GM12891 (cell line): ENCODE measurements at regions not wholly inside any gene's neighbourhood (a gene's known extent, or its start where the extent isn't known, plus 50 kb on each side); places are given as distances from the start of the nearest gene placed in this dataset.
"Not testable (repeated sequence)": the region's sequence is repeated elsewhere in the genome, so short reads cannot be mapped to it uniquely, and the experiment has no call there.

Experiments used
- DNase-seq: peaks from one replicate; pipeline ENCODE4 v3.0.0; 2011; ENCODE audit warnings: low spot score; ENCODE audit not compliant: insufficient read length
- FAIRE-seq: peaks from 2 replicates; lab custom pipeline; 2011; peaks lifted over from hg19 to GRCh38; lab: Jason Lieb, UNC
- PAX5 ChIP-seq: IDR thresholded peaks from 2 replicates; pipeline ENCODE4 v1.6.1; 2011; ENCODE audit warnings: low read length, moderate library complexity, mild to moderate bottlenecking; ENCODE audit not compliant: insufficient read depth, severe bottlenecking
- POLR2A ChIP-seq: IDR thresholded peaks from 2 replicates; pipeline ENCODE4 v1.6.1; 2011; ENCODE audit warnings: low read depth, low read length, control low read depth
- POLR2AphosphoS5 ChIP-seq: IDR thresholded peaks from 2 replicates; pipeline ENCODE4 v1.6.1; 2011; ENCODE audit warnings: low read depth, low read length, control low read depth
- POU2F2 ChIP-seq: IDR thresholded peaks from 2 replicates; pipeline ENCODE4 v1.6.1; 2011; ENCODE audit warnings: low read depth, mild to moderate bottlenecking, control low read depth, low read length, moderate library complexity
- SPI1 ChIP-seq: IDR thresholded peaks from 2 replicates; pipeline ENCODE4 v1.6.1; 2011; ENCODE audit warnings: low read depth, low read length, control low read depth
- TAF1 ChIP-seq: IDR thresholded peaks from 2 replicates; pipeline ENCODE4 v1.6.1; 2011; ENCODE audit warnings: low read depth, low read length, control low read depth

DNA sequence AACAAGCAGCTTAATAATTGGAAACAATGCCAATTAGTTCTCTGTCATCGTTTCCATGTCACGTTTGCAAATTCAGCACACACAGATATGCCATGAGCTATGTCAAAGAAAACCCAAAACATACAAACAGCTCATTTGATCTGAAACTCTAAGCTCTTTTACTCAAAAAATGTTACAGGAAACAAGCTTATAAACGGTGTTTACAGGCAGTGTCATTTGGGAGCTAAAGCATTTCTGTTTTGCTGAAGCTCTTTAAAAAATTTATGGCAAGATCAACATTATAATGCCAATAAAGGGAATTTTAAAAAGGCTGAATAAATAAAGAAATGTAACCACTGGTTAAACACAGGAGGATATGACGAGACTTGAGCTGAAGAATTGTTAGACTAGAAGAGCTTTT lies 94.0 kb upstream of the HS3ST2 start:
- DNase-seq (no peak), FAIRE-seq (no peak)
- TF ChIP-seq SPI1 (no peak), POU2F2 (no peak), TAF1 (no peak), POLR2A (no peak), POLR2AphosphoS5 (no peak), PAX5 (no peak)

DNA sequence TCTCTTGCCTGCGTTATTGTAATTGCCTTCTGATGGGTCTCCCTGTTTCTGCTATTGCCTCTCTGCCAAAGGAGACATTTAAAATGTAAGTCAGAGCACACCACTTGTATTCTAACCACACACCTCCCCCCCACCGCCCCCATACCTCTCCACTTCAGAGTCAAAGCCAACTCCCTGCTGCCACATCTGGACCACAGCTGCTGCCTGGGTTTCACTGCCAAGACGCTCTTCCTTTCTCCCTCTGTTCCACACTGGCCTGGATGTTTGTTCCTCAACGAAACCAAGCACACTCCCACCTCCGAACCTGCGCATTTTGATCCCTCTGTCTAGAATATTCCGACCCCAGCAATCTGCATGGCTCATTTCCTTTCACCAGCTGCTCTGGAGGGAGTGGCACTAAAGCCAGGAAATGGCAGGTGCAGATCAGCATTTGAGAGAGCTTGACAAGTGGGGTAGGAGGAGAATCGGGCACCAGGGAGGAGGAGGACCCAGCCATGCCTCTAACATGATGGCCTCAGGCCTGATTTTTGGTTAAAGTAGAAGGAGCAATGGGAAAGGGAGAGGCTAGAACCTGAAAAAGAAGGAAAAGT lies 92.4 kb upstream of the HS3ST2 start:
- FAIRE-seq: no peak
- TF ChIP-seq PAX5: no peak
- DNase-seq: no peak

DNA sequence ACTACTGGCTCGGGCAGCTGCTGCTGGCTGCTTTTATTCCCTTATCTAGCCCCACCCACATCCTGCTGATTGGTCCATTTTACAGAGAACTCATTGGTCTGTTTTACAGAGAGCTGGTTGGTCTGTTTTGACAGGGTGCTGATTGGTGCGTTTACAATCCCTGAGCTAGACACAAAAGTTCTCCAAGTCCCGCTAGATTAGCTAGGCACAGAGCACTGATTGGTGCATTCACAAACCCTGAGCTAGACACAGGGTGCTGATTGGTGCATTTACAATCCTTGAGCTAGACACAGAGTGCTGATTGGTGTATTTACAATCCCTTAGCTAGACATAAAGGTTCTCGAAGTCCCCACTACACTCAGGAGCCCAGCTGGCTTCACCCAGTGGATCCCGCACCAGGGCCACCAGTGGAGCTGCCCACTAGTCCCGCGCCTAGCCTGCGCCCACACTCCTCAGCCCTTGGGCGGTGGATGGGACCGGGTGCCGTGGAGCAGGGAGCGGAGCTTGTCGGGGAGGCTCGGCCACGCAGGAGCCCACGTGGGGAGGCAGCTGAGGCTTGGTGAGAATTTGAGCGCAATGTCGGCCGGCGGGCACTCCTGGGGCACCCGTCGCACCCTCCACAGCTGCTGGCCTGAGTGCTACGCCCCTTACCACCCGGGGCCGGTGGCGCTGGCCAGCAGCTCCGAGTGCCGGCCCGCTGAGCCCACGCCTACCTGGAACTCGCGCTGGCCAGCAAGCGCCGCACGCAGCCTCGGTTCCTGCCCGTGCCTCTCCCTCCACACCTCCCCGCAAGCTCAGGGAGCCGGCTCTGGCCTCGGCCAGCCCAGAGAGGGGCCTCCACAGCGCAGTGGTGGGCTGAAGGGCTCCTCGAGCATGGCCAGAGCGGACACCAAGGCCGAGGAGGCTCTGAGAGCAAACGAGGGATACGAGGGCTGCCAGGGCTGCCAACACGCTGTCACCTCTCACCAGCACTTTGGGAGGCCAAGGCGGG lies 91.1 kb upstream of the HS3ST2 start:
- not testable (repeated sequence) for FAIRE-seq

DNA sequence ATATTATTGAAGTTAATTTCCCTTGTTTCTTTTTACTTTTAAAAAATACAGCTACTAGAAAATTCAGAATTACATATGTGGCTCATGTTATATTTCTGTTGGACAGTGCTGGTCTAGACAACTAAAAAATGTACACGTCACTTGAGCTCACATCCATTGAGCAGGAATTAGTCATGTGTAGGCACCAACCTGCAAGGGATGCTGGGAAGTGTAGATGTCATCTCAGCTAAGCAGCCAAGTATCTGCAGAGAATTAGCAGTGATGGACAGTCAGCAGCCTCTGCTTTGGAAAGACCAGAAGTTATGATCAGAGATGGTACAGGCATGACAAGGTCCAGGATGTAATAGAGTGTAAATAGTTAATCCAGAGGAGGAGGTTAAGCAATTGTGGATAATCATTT lies 87.1 kb upstream of the HS3ST2 start:
- TF ChIP-seq POLR2A (no peak), POU2F2 (no peak), POLR2AphosphoS5 (no peak), TAF1 (no peak), PAX5 (no peak), SPI1 (no peak)
- FAIRE-seq (no peak), DNase-seq (no peak)

More for the DNA sequence above, 91.1 kb upstream of the HS3ST2 start:
- DNase-seq: not testable (repeated sequence)

DNA sequence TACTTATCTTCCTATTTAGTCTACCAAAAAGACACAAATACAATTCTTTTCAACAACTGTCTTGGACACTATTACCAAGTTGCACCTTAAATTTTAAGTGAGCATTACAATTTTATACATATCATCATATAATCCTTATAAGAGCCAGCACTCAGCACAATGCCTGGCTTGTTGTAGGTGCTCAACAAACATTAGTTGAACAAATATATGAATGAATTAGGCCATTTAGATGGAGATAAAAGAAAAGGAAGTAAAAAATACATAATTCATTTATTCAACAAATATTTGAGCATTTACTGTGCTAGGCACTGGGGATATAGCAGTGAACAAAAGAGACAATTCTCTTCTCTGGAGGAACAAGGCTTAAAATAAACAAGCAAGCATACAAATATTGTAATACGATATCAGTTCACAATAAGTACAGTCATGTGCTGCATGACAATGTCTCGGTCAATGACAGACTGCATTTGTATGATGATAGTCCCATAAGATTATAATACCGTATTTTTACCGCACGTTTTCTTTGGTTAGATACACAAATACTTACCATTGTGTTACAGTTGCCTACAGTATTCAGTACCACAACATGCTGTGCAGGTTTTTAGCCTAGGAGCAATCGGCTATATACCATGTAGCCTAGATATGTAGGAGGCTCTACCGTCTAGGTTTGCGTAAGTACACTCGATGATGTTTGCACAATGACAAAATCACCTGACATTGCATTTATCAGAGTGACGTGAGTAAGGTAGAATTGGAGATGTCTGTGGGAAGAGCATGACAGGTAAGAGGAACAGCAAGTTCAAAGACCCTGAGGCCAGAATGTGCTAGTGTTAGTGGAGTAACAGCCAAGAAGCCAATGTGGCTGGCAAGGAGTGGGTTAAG lies 86.4 kb upstream of the HS3ST2 start:
- no peak for TF ChIP-seq PAX5
- TF ChIP-seq POLR2AphosphoS5: no peak
- no peak for TF ChIP-seq POU2F2
- no peak for TF ChIP-seq SPI1
- no peak for TF ChIP-seq POLR2A
- no peak for TF ChIP-seq TAF1
- DNase-seq: no peak
- no peak for FAIRE-seq

DNA sequence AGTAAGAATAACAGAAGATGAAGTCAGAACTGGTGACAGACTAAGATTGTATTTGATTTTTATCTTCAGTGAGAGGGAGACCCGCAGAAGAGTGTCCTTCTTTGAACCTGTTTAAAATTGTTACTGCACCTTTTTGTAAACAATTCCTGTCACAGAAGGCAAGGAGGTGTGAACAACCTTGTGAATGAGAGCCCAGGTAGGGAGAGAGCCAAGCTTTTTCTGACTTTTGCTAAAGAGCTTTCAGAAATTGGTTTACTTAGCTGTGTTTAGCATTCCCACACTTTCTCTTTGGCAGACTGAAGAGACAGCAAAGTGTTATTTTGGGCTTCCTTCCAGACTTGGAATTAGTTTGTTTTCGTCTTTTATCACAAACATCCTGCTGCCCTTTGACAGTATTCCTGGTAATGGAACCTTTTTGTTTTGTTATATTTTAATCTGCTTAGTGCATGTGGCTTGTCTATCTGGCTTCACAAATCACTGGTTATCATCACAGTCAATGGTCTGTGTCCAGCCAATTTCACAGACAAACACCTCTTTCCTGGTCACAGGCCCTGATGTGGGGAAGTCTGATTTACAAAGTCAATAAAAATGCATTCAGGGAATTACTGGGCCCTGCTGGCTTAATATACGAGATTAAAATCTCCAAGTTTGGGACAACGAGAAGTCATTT lies 85.7 kb upstream of the HS3ST2 start:
- no peak for DNase-seq
- FAIRE-seq: no peak

DNA sequence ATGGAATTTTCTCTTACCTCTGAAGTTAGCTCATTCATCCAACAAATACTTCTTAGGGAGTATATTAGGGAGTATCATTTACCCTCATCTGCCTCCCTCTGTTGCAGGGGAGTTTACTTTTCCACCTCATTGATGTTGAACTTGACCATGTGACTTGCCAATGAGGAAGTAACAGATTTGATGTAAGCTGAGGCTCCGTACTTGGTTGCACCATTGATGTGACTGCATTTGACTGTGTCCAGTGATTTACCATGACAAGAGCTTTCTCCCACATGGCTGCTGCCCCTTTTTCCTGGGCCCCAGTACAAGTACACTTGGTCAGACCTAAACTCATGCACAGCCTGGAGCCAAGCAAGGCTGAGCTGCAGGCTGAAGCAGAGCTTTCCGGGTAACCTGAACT lies 81.6 kb upstream of the HS3ST2 start:
- TF ChIP-seq POU2F2 (no peak), POLR2A (no peak), SPI1 (no peak)
- no peak for DNase-seq
- FAIRE-seq: no peak

More for the DNA sequence above, 85.7 kb upstream of the HS3ST2 start:
- no peak for TF ChIP-seq POU2F2
- no peak for TF ChIP-seq SPI1
- TF ChIP-seq POLR2AphosphoS5: no peak
- TF ChIP-seq PAX5: no peak
- no peak for TF ChIP-seq TAF1

DNA sequence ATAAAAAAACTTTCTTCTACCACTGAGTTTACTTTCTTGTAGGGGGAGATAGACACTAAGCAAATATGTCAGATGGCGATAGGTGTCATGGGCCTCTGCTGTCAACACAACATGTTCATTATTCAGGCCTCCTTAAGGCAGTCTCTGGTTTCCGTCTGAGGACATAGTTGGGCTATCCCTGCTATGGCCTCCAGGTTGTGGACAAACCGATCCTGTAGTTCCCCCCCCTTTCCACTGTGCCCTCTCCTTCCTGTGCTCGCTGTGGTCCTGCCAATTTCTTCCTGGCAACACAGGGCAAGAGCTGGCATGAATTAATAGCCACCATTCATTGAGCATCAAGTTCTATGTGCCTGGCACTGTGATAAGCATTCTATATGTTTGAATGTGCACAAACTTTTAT lies 81.0 kb upstream of the HS3ST2 start:
- FAIRE-seq: no peak
- TF ChIP-seq PAX5: no peak
- TF ChIP-seq POLR2A: no peak
- no peak for TF ChIP-seq POU2F2
- no peak for DNase-seq

DNA sequence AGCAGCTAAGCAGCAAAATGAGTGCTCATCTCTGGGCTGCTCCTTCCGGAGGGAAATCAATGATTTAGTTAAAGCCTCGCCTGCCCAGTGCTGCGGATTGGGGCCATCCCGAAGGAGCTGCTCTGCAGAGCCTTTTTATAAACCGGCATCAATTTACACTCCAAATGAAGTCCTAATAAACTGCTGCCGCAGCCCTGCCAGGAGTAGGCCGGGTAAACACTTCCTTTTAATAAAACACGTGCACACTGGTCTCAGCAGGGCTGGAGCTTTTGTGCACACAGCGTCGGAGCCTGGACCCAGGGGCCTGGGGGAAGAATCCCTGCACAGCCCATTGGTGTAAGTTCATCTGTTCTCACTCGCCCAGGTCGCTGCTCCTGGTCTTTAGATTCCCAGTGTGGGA lies 79.6 kb upstream of the HS3ST2 start:
- DNase-seq (no peak), FAIRE-seq (no peak)
- no peak for TF ChIP-seq SPI1
- TF ChIP-seq POU2F2: no peak
- no peak for TF ChIP-seq POLR2A
- no peak for TF ChIP-seq PAX5
- no peak for TF ChIP-seq POLR2AphosphoS5
- TF ChIP-seq TAF1: no peak

DNA sequence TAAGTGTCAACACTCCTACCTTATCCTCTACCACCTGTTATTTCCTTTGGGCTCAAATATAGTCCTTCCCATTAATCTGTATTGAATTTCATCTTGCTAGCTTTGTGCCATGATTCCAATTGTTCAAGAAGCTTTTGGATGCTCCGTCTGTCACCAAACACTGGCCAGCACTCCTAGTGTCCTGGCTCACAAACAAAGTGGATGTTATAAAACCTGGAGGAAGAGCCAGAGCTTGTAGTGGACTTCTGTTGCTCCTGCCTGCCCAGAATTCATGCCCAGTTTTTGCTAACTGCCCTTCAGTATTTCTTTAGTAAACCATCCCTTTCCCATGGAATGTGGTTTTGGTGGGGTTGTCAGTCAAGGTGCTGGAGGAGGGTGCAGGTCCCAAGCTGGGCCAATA lies 77.2 kb upstream of the HS3ST2 start:
- TF ChIP-seq SPI1: no peak
- TF ChIP-seq POU2F2: no peak
- no peak for TF ChIP-seq POLR2AphosphoS5
- no peak for TF ChIP-seq TAF1
- TF ChIP-seq POLR2A: no peak
- no peak for TF ChIP-seq PAX5
- FAIRE-seq (no peak), DNase-seq (no peak)
